ES-I3 (cell line): ENCODE measurements at regions not wholly inside any gene's neighbourhood (a gene's known extent, or its start where the extent isn't known, plus 50 kb on each side); places are given as distances from the start of the nearest gene placed in this dataset.

Source experiments
- H3K36me3 ChIP-seq: 2 replicates; pipeline ENCODE4 v1.6.1; 2013; ENCODE audit warnings: mild to moderate bottlenecking, low read length, control low read depth, moderate library complexity; ENCODE audit not compliant: insufficient read depth
- H3K4me1 ChIP-seq: 2 replicates; pipeline ENCODE4 v1.6.1; 2013; ENCODE audit warnings: mild to moderate bottlenecking, control low read depth, low read length; ENCODE audit not compliant: insufficient read depth
- H3K9ac ChIP-seq: 2 replicates; pipeline ENCODE4 v1.6.1; 2013; ENCODE audit warnings: low read depth, mild to moderate bottlenecking, low read length, moderate library complexity
- H3K9me3 ChIP-seq: 2 replicates; pipeline ENCODE4 v1.6.1; 2013; ENCODE audit warnings: mild to moderate bottlenecking, low read length, moderate library complexity; ENCODE audit not compliant: control insufficient read depth, insufficient read depth

DNA sequence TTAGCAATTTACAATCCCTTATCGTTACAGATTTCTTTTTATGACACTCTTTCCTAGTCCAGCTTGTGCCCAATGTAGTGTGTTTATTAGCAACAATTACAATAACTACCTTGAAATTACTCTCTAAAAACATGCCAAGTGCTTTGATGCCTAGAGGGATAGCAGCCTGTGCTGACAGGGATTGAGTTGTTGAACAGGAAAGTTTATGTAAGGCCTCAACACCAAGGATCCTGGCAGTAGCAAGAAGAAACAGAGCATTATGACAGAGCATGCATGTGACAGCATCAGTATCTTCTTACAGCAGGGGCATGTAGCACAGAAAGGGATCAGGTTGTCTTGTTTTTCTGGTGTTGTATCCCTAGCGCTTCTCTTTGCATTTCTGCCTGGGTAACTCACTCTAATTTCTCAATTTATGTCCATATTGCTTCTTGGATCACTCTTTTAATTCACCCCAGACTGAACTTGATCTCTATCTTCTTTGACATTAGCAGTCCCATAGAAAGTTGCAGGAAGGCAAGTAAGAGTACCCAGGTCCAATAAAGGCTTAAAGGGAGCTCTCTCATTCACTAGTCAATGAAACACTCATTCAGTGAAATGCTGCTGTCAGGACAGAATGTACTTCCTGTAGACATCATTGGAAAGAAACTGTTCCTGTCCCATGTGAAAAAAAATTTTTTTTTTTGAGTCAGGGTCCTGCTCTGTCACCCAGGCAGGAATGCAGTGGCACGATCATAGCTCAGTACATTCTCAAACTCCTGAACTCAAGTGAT, 220.0 kb upstream of the GRIP1 start:
- Histone ChIP-seq H3K9me3 (no peaks in the 10 kb centered on the region), H3K4me1 (peaks cover 19% of the 10 kb centered on the region), H3K9ac (no peak overlapping the region), H3K36me3 (no peaks in the 10 kb centered on the region)

- Histone ChIP-seq H3K4me1 (peaks cover 19% of the 10 kb centered on the region), H3K36me3 (no peaks in the 10 kb centered on the region)
Measured at GRCh38 chr12:66899588-66899987, 220.7 kb upstream of the GRIP1 start.

DNA sequence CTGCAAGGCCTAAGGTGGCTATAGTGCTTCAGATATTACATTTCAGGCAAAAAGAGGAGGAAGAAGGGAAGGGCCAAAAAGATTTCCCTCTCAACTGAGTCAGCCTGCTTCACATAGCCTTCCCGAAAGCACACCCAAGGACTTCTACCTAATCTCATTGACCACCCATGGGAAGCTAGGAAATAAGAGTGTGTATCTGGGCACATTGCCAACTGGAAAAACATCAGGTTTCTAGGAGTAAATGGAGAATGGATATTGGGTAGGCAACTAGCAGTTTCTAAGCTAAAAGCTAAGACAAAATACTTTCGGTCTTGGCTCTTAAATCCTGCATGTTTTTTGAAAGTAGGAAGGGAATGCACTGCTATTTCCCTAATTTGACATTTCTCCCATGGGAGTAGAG, 221.7 kb upstream of the GRIP1 start:
- Histone ChIP-seq H3K9me3 (no peaks in the 10 kb centered on the region), H3K36me3 (no peaks in the 10 kb centered on the region), H3K4me1 (peaks cover 19% of the 10 kb centered on the region), H3K9ac (no peak overlapping the region)

More at GRCh38 chr12:66899588-66899987, 220.7 kb upstream of the GRIP1 start:
- H3K9ac ChIP-seq: no peak overlapping the region
- H3K9me3 ChIP-seq: no peaks in the 10 kb centered on the region

DNA sequence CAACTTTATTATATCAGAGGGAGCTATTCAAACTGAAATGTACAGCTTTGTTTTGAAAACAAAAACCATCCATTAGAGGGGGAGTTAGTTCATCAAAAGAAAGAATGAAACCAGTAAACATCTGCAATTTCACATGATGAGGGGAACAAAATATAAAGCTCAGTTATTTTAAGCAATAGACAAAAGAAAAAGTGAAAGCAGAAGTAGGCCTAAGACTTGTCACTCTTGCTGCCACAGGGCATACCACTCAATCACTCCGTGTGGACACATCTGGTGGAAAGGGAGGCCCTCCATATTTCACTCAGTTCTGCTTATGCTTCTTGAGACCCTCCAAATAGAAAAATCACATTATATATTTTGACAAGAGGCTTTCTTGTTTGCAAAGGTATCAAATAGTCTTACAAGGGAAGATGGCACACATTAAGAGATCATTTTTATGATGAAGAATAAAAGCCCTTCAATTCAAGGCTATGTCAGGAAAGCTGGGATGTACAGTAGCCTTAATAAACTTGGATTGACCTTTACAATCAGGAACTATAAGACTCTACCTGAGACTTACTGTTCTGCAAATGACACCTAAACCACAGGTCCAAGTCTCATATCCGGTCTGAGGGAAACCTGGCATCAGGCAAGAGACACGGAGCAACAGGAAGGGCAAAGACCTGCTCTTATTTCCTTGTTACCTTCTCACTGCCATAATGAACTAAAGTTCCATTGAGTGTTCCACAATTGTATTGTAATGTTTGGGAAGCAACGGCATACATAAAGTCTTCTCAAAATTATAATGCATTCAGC, 222.5 kb upstream of the GRIP1 start:
- H3K36me3 ChIP-seq: no peaks in the 10 kb centered on the region
- no peaks in the 10 kb centered on the region for H3K9me3 ChIP-seq
- no peak overlapping the region for H3K9ac ChIP-seq
- peaks cover 19% of the 10 kb centered on the region for H3K4me1 ChIP-seq

GRCh38 chr12:66902020-66902419, 223.1 kb upstream of the GRIP1 start:
- Histone ChIP-seq H3K9ac (no peak overlapping the region), H3K36me3 (no peaks in the 10 kb centered on the region), H3K9me3 (no peaks in the 10 kb centered on the region), H3K4me1 (peaks cover 14% of the 10 kb centered on the region)

- no peak overlapping the region for H3K9ac ChIP-seq
- peaks cover 10% of the 10 kb centered on the region for H3K4me1 ChIP-seq
- H3K9me3 ChIP-seq: no peaks in the 10 kb centered on the region
- no peaks in the 10 kb centered on the region for H3K36me3 ChIP-seq
Measured at GRCh38 chr12:66903782-66904396, 225.0 kb upstream of the GRIP1 start.

- Histone ChIP-seq H3K4me1 (no peaks in the 10 kb centered on the region), H3K9ac (no peak overlapping the region), H3K9me3 (no peaks in the 10 kb centered on the region), H3K36me3 (no peaks in the 10 kb centered on the region)
Measured at GRCh38 chr12:66905201-66905600, 226.3 kb upstream of the GRIP1 start.

DNA sequence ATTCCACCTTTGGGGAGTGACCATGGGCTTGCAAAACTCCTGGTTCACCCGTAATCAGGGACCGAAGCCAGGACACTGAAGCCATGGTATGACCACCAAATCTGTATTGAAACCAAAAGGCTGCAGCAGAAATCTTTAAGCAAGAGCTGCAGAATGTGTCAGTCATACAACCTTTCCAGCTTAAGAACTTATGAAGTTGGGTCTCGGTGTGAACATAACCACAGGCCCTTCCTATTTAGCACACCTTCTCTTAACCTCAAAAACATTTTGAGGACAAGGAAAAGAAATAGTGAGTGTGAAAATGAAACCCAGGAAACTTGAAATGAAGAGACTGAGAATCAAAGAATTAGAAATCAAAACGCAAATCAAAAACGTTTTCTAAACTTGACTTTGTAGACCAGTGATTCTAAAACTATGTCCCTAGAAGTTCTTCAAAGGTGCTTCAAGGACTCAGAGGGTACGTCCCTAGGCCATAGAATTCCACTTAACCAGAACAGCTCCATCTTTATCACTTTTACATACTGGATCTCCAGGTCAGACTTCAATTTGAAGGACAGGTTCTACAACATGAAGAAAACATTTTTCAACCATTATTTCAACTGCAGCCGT, 231.6 kb upstream of the GRIP1 start:
- Histone ChIP-seq H3K9me3 (no peaks in the 10 kb centered on the region; the same call in 1 of the 2 replicates), H3K4me1 (peaks cover 4% of the 10 kb centered on the region; the same call in 1 of the 2 replicates), H3K36me3 (no peaks in the 10 kb centered on the region), H3K9ac (no peak overlapping the region)

GRCh38 chr12:66915306-66915904, 236.5 kb upstream of the GRIP1 start:
- H3K9ac ChIP-seq: no peak overlapping the region
- H3K4me1 ChIP-seq: peaks cover 7% of the 10 kb centered on the region; the same call in 1 of the 2 replicates
- H3K36me3 ChIP-seq: no peaks in the 10 kb centered on the region
- no peaks in the 10 kb centered on the region; the same call in 1 of the 2 replicates for H3K9me3 ChIP-seq

GRCh38 chr12:66916189-66916588, 237.3 kb upstream of the GRIP1 start:
- no peaks in the 10 kb centered on the region; the same call in 1 of the 2 replicates for H3K9me3 ChIP-seq
- H3K36me3 ChIP-seq: no peaks in the 10 kb centered on the region
- H3K9ac ChIP-seq: no peak overlapping the region
- H3K4me1 ChIP-seq: peaks cover 7% of the 10 kb centered on the region; the same call in 1 of the 2 replicates

DNA sequence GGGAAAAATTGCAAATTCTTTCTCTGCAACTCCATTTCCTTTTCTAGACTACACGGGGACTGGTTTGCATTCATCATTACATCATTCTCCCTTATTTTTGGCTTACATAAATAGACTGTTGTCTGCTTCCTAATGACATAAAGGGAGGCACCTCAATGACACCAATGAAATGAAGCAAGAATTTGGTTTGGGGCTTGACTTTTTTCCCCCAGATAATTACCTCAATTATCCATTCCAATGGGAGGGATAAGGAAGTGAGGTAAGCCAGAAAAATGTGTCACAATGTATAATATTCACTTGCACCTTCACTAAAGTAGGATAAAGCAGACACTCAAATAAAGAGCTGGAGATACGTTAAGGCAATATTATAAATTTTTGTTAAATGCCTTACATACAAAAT, 240.6 kb upstream of the GRIP1 start:
- H3K9me3 ChIP-seq: no peaks in the 10 kb centered on the region
- peaks cover 7% of the 10 kb centered on the region; the same call in 1 of the 2 replicates for H3K4me1 ChIP-seq
- H3K36me3 ChIP-seq: no peaks in the 10 kb centered on the region
- no peak overlapping the region for H3K9ac ChIP-seq

DNA sequence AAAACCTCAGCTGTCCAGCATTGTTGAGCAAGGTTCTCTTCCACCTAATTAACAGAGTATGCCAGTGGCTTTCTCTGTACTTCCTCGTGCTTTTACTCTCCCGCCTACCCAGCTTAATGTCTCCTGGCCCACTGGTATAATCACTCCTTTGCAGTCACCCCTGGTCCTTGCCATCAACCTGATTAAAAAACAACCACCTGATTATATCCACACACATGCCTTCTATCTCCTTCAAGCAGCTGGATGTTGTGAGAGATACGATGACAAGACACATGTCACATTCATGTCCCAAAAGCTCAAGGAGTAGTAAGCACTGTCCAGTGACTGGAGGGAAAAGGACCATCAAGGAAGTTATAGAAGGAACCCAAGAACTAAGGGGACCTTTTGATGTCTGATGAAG, 241.3 kb upstream of the GRIP1 start:
- Histone ChIP-seq H3K9me3 (no peaks in the 10 kb centered on the region), H3K4me1 (peaks cover 6% of the 10 kb centered on the region; the same call in 1 of the 2 replicates), H3K36me3 (no peaks in the 10 kb centered on the region), H3K9ac (no peak overlapping the region)

- Histone ChIP-seq H3K9ac (no peak overlapping the region), H3K4me1 (0 out of 2 replicates have a peak, but pooled peaks cover 3% of the 10 kb centered on the region)
Measured at GRCh38 chr12:66921151-66921550, 242.3 kb upstream of the GRIP1 start.

DNA sequence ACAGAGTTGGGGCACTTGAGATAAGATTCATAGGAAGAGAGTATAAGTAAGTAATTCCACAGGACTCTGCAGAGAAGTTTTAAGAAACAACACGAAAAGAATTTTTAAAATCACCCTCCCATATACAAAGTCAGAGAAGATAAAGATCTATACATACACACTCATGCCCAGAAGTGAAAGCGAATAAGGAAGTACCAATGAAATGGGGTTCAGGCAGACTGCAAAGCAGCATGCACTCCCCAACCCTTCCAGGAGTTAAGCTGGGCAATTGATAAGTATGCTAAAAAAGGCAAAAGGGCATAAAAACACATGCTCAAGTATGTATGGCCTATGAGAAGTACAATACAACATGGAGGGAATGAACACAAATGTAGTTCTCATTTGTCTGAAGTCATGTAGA, 246.2 kb upstream of the GRIP1 start:
- Histone ChIP-seq H3K9me3 (no peaks in the 10 kb centered on the region), H3K9ac (no peak overlapping the region), H3K36me3 (no peaks in the 10 kb centered on the region), H3K4me1 (0 out of 2 replicates have a peak, but pooled peaks cover 6% of the 10 kb centered on the region)

More at GRCh38 chr12:66921151-66921550, 242.3 kb upstream of the GRIP1 start:
- no peaks in the 10 kb centered on the region for H3K9me3 ChIP-seq
- H3K36me3 ChIP-seq: no peaks in the 10 kb centered on the region
